ENCODE measurements at regions not wholly inside any gene's neighbourhood (a gene's known extent, or its start where the extent isn't known, plus 50 kb on each side); places are given as distances from the start of the nearest gene placed in this dataset.
"Not testable (repeated sequence)": the region's sequence is repeated elsewhere in the genome, so short reads cannot be mapped to it uniquely, and the experiment has no call there.

DNA sequence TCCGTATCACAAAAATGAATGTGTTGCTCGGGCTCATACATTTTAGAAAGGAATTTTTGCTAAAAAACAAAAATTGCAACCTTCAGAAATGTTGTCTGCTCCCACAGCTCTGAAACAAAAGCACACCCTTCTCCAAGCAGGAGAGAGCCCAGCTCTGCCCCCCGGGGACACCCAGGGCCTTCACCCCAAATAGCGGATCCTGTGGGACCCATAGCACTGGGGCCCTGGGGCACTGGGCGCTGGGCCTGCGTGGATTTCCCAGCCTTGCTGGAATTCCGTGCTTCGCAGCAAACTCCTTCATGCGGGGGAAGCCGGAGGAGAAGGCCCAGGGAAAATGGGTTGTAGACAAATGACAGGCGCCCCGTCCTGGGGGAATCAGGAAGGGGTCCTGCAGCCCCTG lies 50.5 kb upstream of the SFSWAP start:
- DNase-seq (ENCODE audit: low spot score): peak; percentile 84
- intact Hi-C loops (cut with DNase I): not testable (repeated sequence)

All from posterior vena cava (tissue), 2 donors.